Transverse colon (tissue), 3 donors: ENCODE measurements at regions not wholly inside any gene's neighbourhood (a gene's known extent, or its start where the extent isn't known, plus 50 kb on each side); places are given as distances from the start of the nearest gene placed in this dataset.

Experiments
- EP300 ChIP-seq: sonication (generic); formaldehyde crosslinking; IDR thresholded peaks from one replicate; pipeline ENCODE4 v1.6.1; 2017; ENCODE audit warnings: antibody characterized with exemption, low read depth
- POLR2A ChIP-seq: fragments of 450-650 bp; IDR thresholded peaks from one replicate; pipeline ENCODE4 v1.6.1; 2016; ENCODE audit warnings: antibody characterized with exemption, mild to moderate bottlenecking, moderate library complexity
- POLR2AphosphoS5 ChIP-seq, 3 donors: sonication (generic); formaldehyde crosslinking; IDR thresholded peaks; one replicate each; pipeline ENCODE4 v1.6.1; 2016; ENCODE audit warnings: antibody characterized with exemption in 3 of 3

DNA sequence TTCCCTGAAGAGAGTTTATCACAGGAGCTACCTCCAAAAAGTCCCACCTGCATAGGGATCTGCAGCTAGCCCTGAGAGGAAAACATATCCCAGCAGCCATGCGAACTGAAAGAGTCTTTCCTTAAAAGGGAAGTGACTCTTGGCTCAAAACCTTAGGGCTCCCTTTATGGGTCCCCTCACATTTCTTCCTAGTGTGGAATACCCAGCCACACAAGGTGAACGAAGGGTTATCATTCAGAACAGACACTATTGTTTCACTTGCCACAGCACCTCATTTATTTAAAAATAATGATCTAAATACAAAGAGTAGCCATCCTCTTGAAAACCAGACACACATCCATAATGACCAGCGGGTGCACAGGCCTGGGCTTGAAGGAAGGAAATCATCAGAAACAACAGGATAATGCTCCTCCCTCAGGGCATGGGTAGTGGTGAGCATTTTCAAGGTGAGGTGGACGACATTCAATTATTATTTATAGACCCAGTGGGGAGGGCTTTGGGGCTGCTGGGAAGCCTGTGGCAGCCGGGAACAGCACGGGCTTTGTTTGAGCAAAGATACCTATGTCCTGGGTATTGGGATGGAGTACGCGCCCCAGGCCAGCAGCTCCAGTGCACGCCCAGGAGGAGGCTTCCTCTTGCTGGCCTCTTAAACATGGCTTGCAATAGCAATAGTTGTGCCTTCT, 119.0 kb upstream of the ITGA6 start:
- no peak for TF ChIP-seq POLR2A
- TF ChIP-seq EP300, result no peak
- TF ChIP-seq POLR2AphosphoS5 (IDR thresholded peaks at IDR 0.05), result no peak
